NCI-H187 (cell line): ENCODE measurements at regions not wholly inside any gene's neighbourhood (a gene's known extent, or its start where the extent isn't known, plus 50 kb on each side); places are given as distances from the start of the nearest gene placed in this dataset.
"Not testable (repeated sequence)": the region's sequence is repeated elsewhere in the genome, so short reads cannot be mapped to it uniquely, and the experiment has no call there.

Source experiments
- DNase-seq, 2 experiments: peaks; one replicate each; lab custom pipeline; 2025; lab: John Stamatoyannopoulos, UW

GRCh38 chr17:20944014-20944865, 98.6 kb downstream of the USP22 start:
- DNase-seq, result no peak

- DNase-seq, result not testable (repeated sequence)
Measured at GRCh38 chr17:20947708-20948107, 95.1 kb downstream of the USP22 start.

- no peak for DNase-seq
Measured at GRCh38 chr17:20948984-20949777, 93.6 kb downstream of the USP22 start.
